ENCODE measurements at regions not wholly inside any gene's neighbourhood (a gene's known extent, or its start where the extent isn't known, plus 50 kb on each side); places are given as distances from the start of the nearest gene placed in this dataset.

- TF ChIP-seq CTCF (IDR thresholded peaks at IDR 0.05) (no peak), ZFX (IDR thresholded peaks at IDR 0.05; ENCODE audit: borderline replicate concordance) (no peak)
- H3K27ac ChIP-seq: no peak overlapping the region
Measured at GRCh38 chr10:106224676-106225075, 939.8 kb downstream of the SORCS1 start.

- H3K27ac ChIP-seq: no peak overlapping the region
- TF ChIP-seq CTCF (IDR thresholded peaks at IDR 0.05) (no peak), ZFX (IDR thresholded peaks at IDR 0.05; ENCODE audit: borderline replicate concordance) (no peak)
Measured at GRCh38 chr10:106217627-106218026, 946.9 kb downstream of the SORCS1 start.

GRCh38 chr10:106216085-106216484 is 948.4 kb downstream of the SORCS1 start:
- H3K27ac ChIP-seq: no peak overlapping the region
- TF ChIP-seq ZFX (IDR thresholded peaks at IDR 0.05; ENCODE audit: borderline replicate concordance) (no peak), CTCF (IDR thresholded peaks at IDR 0.05) (no peak)

- TF ChIP-seq CTCF (IDR thresholded peaks at IDR 0.05) (no peak), ZFX (IDR thresholded peaks at IDR 0.05; ENCODE audit: borderline replicate concordance) (no peak)
- H3K27ac ChIP-seq: no peak overlapping the region
Measured at GRCh38 chr10:106214243-106214642, 950.3 kb downstream of the SORCS1 start.

GRCh38 chr10:106213493-106213892 is 951.0 kb downstream of the SORCS1 start:
- no peak overlapping the region for H3K27ac ChIP-seq
- no peak for TF ChIP-seq ZFX (IDR thresholded peaks at IDR 0.05; ENCODE audit: borderline replicate concordance)
- no peak for TF ChIP-seq CTCF (IDR thresholded peaks at IDR 0.05)

- TF ChIP-seq CTCF (IDR thresholded peaks at IDR 0.05) (no peak), ZFX (IDR thresholded peaks at IDR 0.05; ENCODE audit: borderline replicate concordance) (no peak)
Measured at GRCh38 chr10:106198275-106198674, 966.2 kb downstream of the SORCS1 start.

GRCh38 chr10:106189292-106189691 is 975.2 kb downstream of the SORCS1 start:
- no peak overlapping the region for H3K27ac ChIP-seq
- peak; percentile 76 for TF ChIP-seq CTCF (IDR thresholded peaks at IDR 0.05)
- no peak for TF ChIP-seq ZFX (IDR thresholded peaks at IDR 0.05; ENCODE audit: borderline replicate concordance)

More at GRCh38 chr10:106198275-106198674, 966.2 kb downstream of the SORCS1 start:
- no peak overlapping the region for H3K27ac ChIP-seq

All from 22Rv1 (cell line).